H9 (cell line): ENCODE measurements at regions not wholly inside any gene's neighbourhood (a gene's known extent, or its start where the extent isn't known, plus 50 kb on each side); places are given as distances from the start of the nearest gene placed in this dataset.

Experiments used
- DNase-seq: peaks from one replicate; pipeline ENCODE4 v3.0.0-alpha.2; 2017
- H2AFZ ChIP-seq: one replicate; pipeline ENCODE4 v1.6.1; 2013; ENCODE audit warnings: mild to moderate bottlenecking, low read length, control low read depth, moderate library complexity
- H2AK5ac ChIP-seq: 2 replicates; pipeline ENCODE4 v1.6.1; 2013; ENCODE audit warnings: low read length, control low read depth, mixed read lengths; ENCODE audit not compliant: insufficient read length
- H2BK120ac ChIP-seq: one replicate; pipeline ENCODE4 v1.6.1; 2013; ENCODE audit warnings: low read depth, mild to moderate bottlenecking, low read length, control low read depth, inconsistent platforms; ENCODE audit not compliant: poor library complexity, severe bottlenecking
- H2BK12ac ChIP-seq: 2 replicates; pipeline ENCODE4 v1.6.1; 2013; ENCODE audit warnings: low read length, control low read depth, mixed read lengths, low read depth; ENCODE audit not compliant: insufficient read length
- H2BK15ac ChIP-seq: 2 replicates; pipeline ENCODE4 v1.6.1; 2013; ENCODE audit warnings: low read depth, low read length, control low read depth
- H2BK20ac ChIP-seq: one replicate; pipeline ENCODE4 v1.6.1; 2013; ENCODE audit warnings: low read depth, mild to moderate bottlenecking, low read length, control low read depth, inconsistent platforms; ENCODE audit not compliant: poor library complexity, severe bottlenecking
- H2BK5ac ChIP-seq: 2 replicates; pipeline ENCODE4 v1.6.1; 2013; ENCODE audit warnings: low read length, control low read depth, mixed read lengths; ENCODE audit not compliant: insufficient read length
- H3K14ac ChIP-seq: 2 replicates; pipeline ENCODE4 v1.6.1; 2013; ENCODE audit warnings: low read length, control low read depth; ENCODE audit not compliant: insufficient read depth
- H3K18ac ChIP-seq: 2 replicates; pipeline ENCODE4 v1.6.1; 2013; ENCODE audit warnings: low read depth, mild to moderate bottlenecking, mixed read lengths, low read length, control low read depth; ENCODE audit not compliant: insufficient read length
- H3K23ac ChIP-seq: 2 replicates; pipeline ENCODE4 v1.6.1; 2013; ENCODE audit warnings: low read length, control low read depth, mixed read lengths, low read depth; ENCODE audit not compliant: insufficient read length
- H3K23me2 ChIP-seq: 2 replicates; pipeline ENCODE4 v1.6.1; 2013; ENCODE audit warnings: low read depth, mild to moderate bottlenecking, mixed read lengths, low read length, control low read depth; ENCODE audit not compliant: insufficient read length, poor library complexity, severe bottlenecking
- H3K27ac ChIP-seq: 2 replicates; pipeline ENCODE4 v1.5.1; 2013; ENCODE audit warnings: low read length, control low read depth, mixed read lengths, low read depth; ENCODE audit not compliant: insufficient read length
- H3K27me3 ChIP-seq: 2 replicates; pipeline ENCODE4 v1.6.1; 2013; ENCODE audit warnings: low read length, control low read depth, inconsistent platforms; ENCODE audit not compliant: insufficient read depth
- H3K4ac ChIP-seq: 2 replicates; pipeline ENCODE4 v1.6.1; 2013; ENCODE audit warnings: low read depth, mild to moderate bottlenecking, control low read depth, inconsistent platforms, low read length, moderate library complexity
- H3K4me1 ChIP-seq: 2 replicates; pipeline ENCODE4 v1.6.1; 2013; ENCODE audit warnings: low read length, control low read depth, inconsistent platforms; ENCODE audit not compliant: insufficient read depth
- H3K4me2 ChIP-seq: 2 replicates; pipeline ENCODE4 v1.6.1; 2013; ENCODE audit warnings: low read length, control low read depth, mixed read lengths; ENCODE audit not compliant: insufficient read length, insufficient read depth
- H3K56ac ChIP-seq: 2 replicates; pipeline ENCODE4 v1.6.1; 2013; ENCODE audit warnings: low read depth, mild to moderate bottlenecking, mixed read lengths, low read length, control low read depth; ENCODE audit not compliant: insufficient read length
- H3K79me1 ChIP-seq: 2 replicates; pipeline ENCODE4 v1.6.1; 2013; ENCODE audit warnings: low read depth, mild to moderate bottlenecking, moderate library complexity, low read length, control low read depth, inconsistent platforms; ENCODE audit not compliant: insufficient read depth, poor library complexity, severe bottlenecking
- H3K79me2 ChIP-seq: 2 replicates; pipeline ENCODE4 v1.6.1; 2013; ENCODE audit warnings: low read length, control low read depth, inconsistent platforms; ENCODE audit not compliant: insufficient read depth
- H3K9ac ChIP-seq: 2 replicates; pipeline ENCODE4 v1.6.1; 2013; ENCODE audit warnings: low read length, control low read depth, mixed read lengths; ENCODE audit not compliant: insufficient read length; ENCODE audit errors: extremely low read depth
- H3K9me3 ChIP-seq: one replicate; pipeline ENCODE4 v1.6.1; 2013; ENCODE audit warnings: low read depth, low read length, inconsistent platforms; ENCODE audit not compliant: control insufficient read depth
- H3T11ph ChIP-seq: one replicate; pipeline ENCODE4 v1.6.1; 2013; ENCODE audit warnings: mild to moderate bottlenecking, low read length, control low read depth, inconsistent platforms
- H4K20me1 ChIP-seq: one replicate; pipeline ENCODE4 v1.6.1; 2013; ENCODE audit not compliant: control insufficient read depth, insufficient read length, insufficient read depth
- H4K5ac ChIP-seq: 2 replicates; pipeline ENCODE4 v1.6.1; 2013; ENCODE audit warnings: low read depth, mild to moderate bottlenecking, mixed read lengths, low read length, control low read depth; ENCODE audit not compliant: insufficient read length
- H4K8ac ChIP-seq: replicated peaks from 2 replicates; pipeline ENCODE4 v1.6.1; 2013; ENCODE audit warnings: low read length, control low read depth, mixed read lengths, low read depth; ENCODE audit not compliant: insufficient read length
- H4K91ac ChIP-seq: 2 replicates; pipeline ENCODE4 v1.6.1; 2013; ENCODE audit warnings: low read depth, mild to moderate bottlenecking, moderate library complexity, mixed read lengths, low read length, control low read depth; ENCODE audit not compliant: insufficient read length
- H3K27ac Mint-ChIP-seq, 3 experiments: 2 replicates in 2 of 3; 3 replicates in 1 of 3; pipeline ENCODE4 v1.8.0; 2020 to 2021; ENCODE audit warnings: mixed read lengths in 3 of 3, mild to moderate bottlenecking in 1 of 3, moderate library complexity in 1 of 3
- H3K27me3 Mint-ChIP-seq: 2 replicates; pipeline ENCODE4 v1.8.0; 2021; ENCODE audit warnings: low read depth, mild to moderate bottlenecking, moderate library complexity, mixed read lengths
- H3K36me3 Mint-ChIP-seq, 3 experiments: 2 replicates in 2 of 3; 3 replicates in 1 of 3; pipeline ENCODE4 v1.8.0; 2020 to 2021; ENCODE audit warnings: low read depth in 3 of 3, mixed read lengths in 3 of 3; ENCODE audit not compliant: insufficient read depth in 1 of 3
- H3K4me1 Mint-ChIP-seq, 2 experiments: 2 replicates each; pipeline ENCODE4 v1.8.0; 2020; ENCODE audit warnings: mixed read lengths in 2 of 2
- H3K4me3 Mint-ChIP-seq, 2 experiments: 2 replicates in 1 of 2; 3 replicates in 1 of 2; pipeline ENCODE4 v1.8.0; 2020 to 2021; ENCODE audit warnings: mild to moderate bottlenecking in 2 of 2, mixed read lengths in 2 of 2, moderate library complexity in 1 of 2
- H3K9me3 Mint-ChIP-seq, 2 experiments: 2 replicates in 1 of 2; 3 replicates in 1 of 2; pipeline ENCODE4 v1.8.0; 2020; ENCODE audit warnings: mild to moderate bottlenecking in 2 of 2, mixed read lengths in 2 of 2, moderate library complexity in 1 of 2
- TF ChIP-seq, protein P1 (sequence below): fragments of 200-600 bp; sonication (generic); conservative IDR thresholded peaks from 3 replicates; pipeline ENCODE4 v1.8.0; 2021; ENCODE audit warnings: antibody characterized with exemption, mild to moderate bottlenecking

DNA sequence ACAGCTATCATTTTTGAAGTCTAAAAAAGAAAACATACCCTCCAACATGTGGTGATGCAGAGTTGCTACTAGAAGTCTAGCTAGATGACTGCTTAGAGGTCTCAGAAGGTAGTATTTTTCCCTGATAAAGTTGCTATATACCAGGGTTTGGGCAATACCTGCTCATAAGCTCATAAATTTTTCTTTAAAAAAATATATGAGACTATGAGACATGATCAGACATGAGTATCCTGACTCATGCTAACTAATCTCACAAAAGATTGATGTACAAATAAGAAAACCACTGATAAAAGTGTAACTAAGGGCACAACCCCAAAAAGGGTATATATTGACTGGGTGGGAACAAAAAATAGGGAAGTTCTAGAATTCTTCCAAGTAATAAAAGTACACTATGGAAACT, 740.9 kb downstream of the METTL15 start:
- H3K4ac ChIP-seq = no peak overlapping the region
- H4K5ac ChIP-seq = no peak overlapping the region
- no peak overlapping the region for H3K14ac ChIP-seq
- H3K23me2 ChIP-seq = no peaks in the 10 kb centered on the region
- no peak overlapping the region for H4K91ac ChIP-seq
- TF ChIP-seq, protein P1, sequence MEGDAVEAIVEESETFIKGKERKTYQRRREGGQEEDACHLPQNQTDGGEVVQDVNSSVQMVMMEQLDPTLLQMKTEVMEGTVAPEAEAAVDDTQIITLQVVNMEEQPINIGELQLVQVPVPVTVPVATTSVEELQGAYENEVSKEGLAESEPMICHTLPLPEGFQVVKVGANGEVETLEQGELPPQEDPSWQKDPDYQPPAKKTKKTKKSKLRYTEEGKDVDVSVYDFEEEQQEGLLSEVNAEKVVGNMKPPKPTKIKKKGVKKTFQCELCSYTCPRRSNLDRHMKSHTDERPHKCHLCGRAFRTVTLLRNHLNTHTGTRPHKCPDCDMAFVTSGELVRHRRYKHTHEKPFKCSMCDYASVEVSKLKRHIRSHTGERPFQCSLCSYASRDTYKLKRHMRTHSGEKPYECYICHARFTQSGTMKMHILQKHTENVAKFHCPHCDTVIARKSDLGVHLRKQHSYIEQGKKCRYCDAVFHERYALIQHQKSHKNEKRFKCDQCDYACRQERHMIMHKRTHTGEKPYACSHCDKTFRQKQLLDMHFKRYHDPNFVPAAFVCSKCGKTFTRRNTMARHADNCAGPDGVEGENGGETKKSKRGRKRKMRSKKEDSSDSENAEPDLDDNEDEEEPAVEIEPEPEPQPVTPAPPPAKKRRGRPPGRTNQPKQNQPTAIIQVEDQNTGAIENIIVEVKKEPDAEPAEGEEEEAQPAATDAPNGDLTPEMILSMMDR = no peak
- H3K56ac ChIP-seq = no peak overlapping the region
- Mint-ChIP-seq H3K4me1 (no peaks in the 10 kb centered on the region), H3K27ac (no peak overlapping the region), H3K36me3 (peaks cover 12 to 30% (median 21%) of the 10 kb centered on the region in 3 experiments), H3K4me3 (no peak overlapping the region), H3K27me3 (no peaks in the 10 kb centered on the region; the same call in 1 of the 2 replicates), H3K9me3 (peaks cover 26 to 27% of the 10 kb centered on the region in 2 experiments)
- peaks cover 12% of the 10 kb centered on the region for H3K9me3 ChIP-seq
- H2AK5ac ChIP-seq = no peak overlapping the region
- no peak overlapping the region for H2AFZ ChIP-seq
- no peaks in the 10 kb centered on the region for H3K4me1 ChIP-seq
- H4K8ac ChIP-seq = no peak overlapping the region
- H3K79me2 ChIP-seq = no peaks in the 10 kb centered on the region
- H3T11ph ChIP-seq = no peak overlapping the region
- no peak overlapping the region for H2BK5ac ChIP-seq
- no peaks in the 10 kb centered on the region for H3K27me3 ChIP-seq
- H3K27ac ChIP-seq = no peak overlapping the region
- H3K79me1 ChIP-seq = no peaks in the 10 kb centered on the region
- no peak overlapping the region for H3K23ac ChIP-seq
- DNase-seq = no peak
- H3K9ac ChIP-seq = no peak overlapping the region
- H3K4me2 ChIP-seq = no peak overlapping the region
- no peak overlapping the region for H2BK120ac ChIP-seq
- no peak overlapping the region for H3K18ac ChIP-seq
- H2BK20ac ChIP-seq = no peak overlapping the region
- no peak overlapping the region for H2BK12ac ChIP-seq
- H4K20me1 ChIP-seq = no peaks in the 10 kb centered on the region
- H2BK15ac ChIP-seq = no peak overlapping the region
